GM12878 (cell line): ENCODE measurements at regions not wholly inside any gene's neighbourhood (a gene's known extent, or its start where the extent isn't known, plus 50 kb on each side); places are given as distances from the start of the nearest gene placed in this dataset.

Experiments used
- ATAC-seq: fragments of 200-7000 bp; cut with Tn5 transposase; 3 replicates; pipeline ENCODE4 v1.9.1; 2020; ENCODE audit warnings: mild to moderate bottlenecking, moderate library complexity
- BruUV-seq: library from RNA; stranded (reverse); fragments of 400-500 nt; replicated peaks from 2 replicates; lab custom pipeline; 2021; lab: Mats Ljungman, UMichigan
- CTCF ChIA-PET: fragments of 300-600 bp; sonication (Branson Sonifier 250); formaldehyde crosslinking; extraction: SDS; loops from one replicate; lab custom pipeline; 2021; ENCODE audit warnings: inconsistent platforms; lab: Yijun Ruan, JAX
- POLR2A ChIA-PET: fragments of 350-600 bp; formaldehyde crosslinking; extraction: SDS; loops from one replicate; lab custom pipeline; 2021; ENCODE audit warnings: inconsistent platforms; lab: Charles Lee
- RAD21 ChIA-PET: fragments of 300-600 bp; sonication (Branson Sonifier 250); formaldehyde crosslinking; loops from one replicate; lab custom pipeline; 2023; ENCODE audit warnings: antibody characterized with exemption; ENCODE audit not compliant: unreplicated experiment; lab: Charles Lee
- SMC1A ChIA-PET: fragments of 300-600 bp; sonication (Branson Sonifier 250); formaldehyde crosslinking; loops from one replicate; lab custom pipeline; 2023; ENCODE audit not compliant: unreplicated experiment, uncharacterized antibody; lab: Charles Lee
- DNase-seq: peaks from one replicate; pipeline ENCODE4 v3.0.0-alpha.2; 2011; ENCODE audit warnings: low read depth, low spot score
- FAIRE-seq: peaks from 3 replicates; lab custom pipeline; 2011; peaks lifted over from hg19 to GRCh38; lab: Jason Lieb, UNC
- H2AFZ ChIP-seq: 2 replicates; pipeline ENCODE4 v1.6.0; 2011; ENCODE audit warnings: low read depth, low read length, control low read depth; ENCODE audit not compliant: control insufficient read depth
- H3K27ac ChIP-seq: 2 replicates; pipeline ENCODE4 v1.5.1; 2011; ENCODE audit warnings: control low read depth; ENCODE audit not compliant: control insufficient read depth, insufficient read depth
- H3K27me3 ChIP-seq, 2 experiments: replicated peaks in 1 of 2; 2 replicates each; pipeline versions ENCODE4 v1.6.0 to v1.6.1; 2011; ENCODE audit warnings: low read length in 1 of 2; ENCODE audit not compliant: control insufficient read depth in 2 of 2, insufficient read depth in 2 of 2
- H3K36me3 ChIP-seq, 2 experiments: 2 replicates each; pipeline ENCODE4 v1.5.1; 2011; ENCODE audit warnings: low read length in 1 of 2; ENCODE audit not compliant: control insufficient read depth in 2 of 2, insufficient read depth in 2 of 2
- H3K4me1 ChIP-seq: 2 replicates; pipeline ENCODE4 v1.6.1; 2011; ENCODE audit warnings: mild to moderate bottlenecking, low read length, moderate library complexity, mixed read lengths; ENCODE audit not compliant: control insufficient read depth, insufficient read depth
- H3K4me2 ChIP-seq: 2 replicates; pipeline ENCODE4 v1.6.0; 2011; ENCODE audit warnings: control low read depth; ENCODE audit not compliant: control insufficient read depth, insufficient read depth
- H3K4me3 ChIP-seq: fragments of 200-600 bp; sonication (generic); 2 replicates; pipeline ENCODE4 v1.5.1; 2016
- H3K79me2 ChIP-seq: 2 replicates; pipeline ENCODE4 v1.6.0; 2011; ENCODE audit warnings: low read length; ENCODE audit not compliant: control insufficient read depth, insufficient read depth
- H3K9ac ChIP-seq: 2 replicates; pipeline ENCODE4 v1.8.0; 2011; ENCODE audit warnings: low read length, control low read depth, mixed read lengths; ENCODE audit not compliant: control insufficient read depth, insufficient read depth
- H3K9me3 ChIP-seq: replicated peaks from 3 replicates; pipeline ENCODE4 v1.5.1; 2011; ENCODE audit warnings: mild to moderate bottlenecking, low read length; ENCODE audit not compliant: control insufficient read depth, insufficient read depth
- H4K20me1 ChIP-seq: 2 replicates; pipeline ENCODE4 v1.6.0; 2011; ENCODE audit not compliant: control insufficient read depth, insufficient read depth
- BRCA1 ChIP-seq: IDR thresholded peaks from 2 replicates; pipeline ENCODE4 v1.6.1; 2011; ENCODE audit warnings: low read depth, low read length, improper control_type of control experiment
- EED ChIP-seq: sonication (generic); IDR thresholded peaks from 2 replicates; pipeline ENCODE4 v1.6.1; 2016; ENCODE audit warnings: antibody characterized with exemption, low read depth
- HDAC6 ChIP-seq: fragments of 200-600 bp; sonication (generic); IDR thresholded peaks from one replicate; pipeline ENCODE4 v1.8.0; 2017; ENCODE audit warnings: antibody characterized with exemption; ENCODE audit not compliant: unreplicated experiment
- PML ChIP-seq: IDR thresholded peaks from 2 replicates; pipeline ENCODE4 v1.6.1; 2012; ENCODE audit warnings: low read length, inconsistent platforms
- SIN3A ChIP-seq: IDR thresholded peaks from 2 replicates; pipeline ENCODE4 v1.6.1; 2012; ENCODE audit warnings: low read depth, low read length, improper control_type of control experiment
- SMC3 ChIP-seq: IDR thresholded peaks from 2 replicates; pipeline ENCODE4 v1.6.1; 2011; ENCODE audit warnings: low read length, improper control_type of control experiment, borderline replicate concordance
- SPI1 ChIP-seq: IDR thresholded peaks from 2 replicates; pipeline ENCODE4 v1.6.1; 2011; ENCODE audit warnings: low read depth, mild to moderate bottlenecking, low read length, moderate library complexity, borderline replicate concordance; ENCODE audit not compliant: insufficient read depth
- WGBS: methylation state at CpG from one replicate; pipeline ENCODE4 v1.1.6; 2016; ENCODE audit warnings: low lambda C conversion rate; ENCODE audit not compliant: insufficient replicate concordance, insufficient coverage; ENCODE audit errors: missing lambda C conversion rate; 5-methylcytosine and 5-hydroxymethylcytosine counted together
- in situ Hi-C: fragments of 300-500 bp; cut with MboI; formaldehyde crosslinking; loops from 9 replicates; pipeline ENCODE4 v1.14.3; 2018; ENCODE audit warnings: mixed read lengths
- intact Hi-C: fragments of 100-400 bp; cut with micrococcal nuclease; formaldehyde crosslinking; loops from one replicate; pipeline ENCODE4 v1.14.2; 2022; ENCODE audit not compliant: unreplicated experiment
- TF ChIP-seq, protein P1 (sequence below): IDR thresholded peaks from 2 replicates; pipeline ENCODE4 v1.6.1; 2012; ENCODE audit warnings: improper control_type of control experiment, low read depth, low read length; ENCODE audit not compliant: insufficient replicate concordance
- TF ChIP-seq, protein P2 (sequence below): fragments of 450-650 bp; formaldehyde crosslinking; IDR thresholded peaks from 2 replicates; pipeline ENCODE4 v1.4.0; 2020; ENCODE audit warnings: mild to moderate bottlenecking, moderate library complexity
- TF ChIP-seq, protein P3 (sequence below): IDR thresholded peaks from 2 replicates; pipeline ENCODE4 v1.6.1; 2011; ENCODE audit warnings: borderline replicate concordance, low read depth, mild to moderate bottlenecking, moderate library complexity, mixed read lengths, low read length; ENCODE audit not compliant: insufficient read depth; ENCODE audit errors: extremely low read length
- TF ChIP-seq, protein P4 (sequence below): fragments of 450-650 bp; IDR thresholded peaks from 2 replicates; pipeline ENCODE4 v1.6.1; 2017; ENCODE audit warnings: borderline replicate concordance

DNA sequence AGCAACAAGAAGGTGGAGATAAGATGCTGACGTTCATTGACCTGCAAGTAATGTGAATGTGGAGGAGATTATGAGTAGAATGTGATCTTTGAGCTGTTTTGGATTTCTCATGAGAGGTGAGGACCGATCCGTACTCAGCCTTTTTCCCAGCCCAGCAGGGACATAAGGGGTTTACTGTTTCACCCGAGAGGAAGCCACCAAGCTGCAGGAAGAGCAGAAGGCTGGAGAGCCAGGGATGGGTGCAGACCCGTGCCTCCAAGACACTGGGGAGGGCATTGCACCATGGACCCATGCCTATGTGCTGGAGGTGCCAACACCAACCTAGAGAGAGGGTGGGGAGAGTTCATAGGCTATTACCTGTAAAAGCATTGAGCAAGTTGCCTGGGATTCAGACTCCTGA, 206.0 kb upstream of the DIO3 start (continued):
- TF ChIP-seq, protein P1, sequence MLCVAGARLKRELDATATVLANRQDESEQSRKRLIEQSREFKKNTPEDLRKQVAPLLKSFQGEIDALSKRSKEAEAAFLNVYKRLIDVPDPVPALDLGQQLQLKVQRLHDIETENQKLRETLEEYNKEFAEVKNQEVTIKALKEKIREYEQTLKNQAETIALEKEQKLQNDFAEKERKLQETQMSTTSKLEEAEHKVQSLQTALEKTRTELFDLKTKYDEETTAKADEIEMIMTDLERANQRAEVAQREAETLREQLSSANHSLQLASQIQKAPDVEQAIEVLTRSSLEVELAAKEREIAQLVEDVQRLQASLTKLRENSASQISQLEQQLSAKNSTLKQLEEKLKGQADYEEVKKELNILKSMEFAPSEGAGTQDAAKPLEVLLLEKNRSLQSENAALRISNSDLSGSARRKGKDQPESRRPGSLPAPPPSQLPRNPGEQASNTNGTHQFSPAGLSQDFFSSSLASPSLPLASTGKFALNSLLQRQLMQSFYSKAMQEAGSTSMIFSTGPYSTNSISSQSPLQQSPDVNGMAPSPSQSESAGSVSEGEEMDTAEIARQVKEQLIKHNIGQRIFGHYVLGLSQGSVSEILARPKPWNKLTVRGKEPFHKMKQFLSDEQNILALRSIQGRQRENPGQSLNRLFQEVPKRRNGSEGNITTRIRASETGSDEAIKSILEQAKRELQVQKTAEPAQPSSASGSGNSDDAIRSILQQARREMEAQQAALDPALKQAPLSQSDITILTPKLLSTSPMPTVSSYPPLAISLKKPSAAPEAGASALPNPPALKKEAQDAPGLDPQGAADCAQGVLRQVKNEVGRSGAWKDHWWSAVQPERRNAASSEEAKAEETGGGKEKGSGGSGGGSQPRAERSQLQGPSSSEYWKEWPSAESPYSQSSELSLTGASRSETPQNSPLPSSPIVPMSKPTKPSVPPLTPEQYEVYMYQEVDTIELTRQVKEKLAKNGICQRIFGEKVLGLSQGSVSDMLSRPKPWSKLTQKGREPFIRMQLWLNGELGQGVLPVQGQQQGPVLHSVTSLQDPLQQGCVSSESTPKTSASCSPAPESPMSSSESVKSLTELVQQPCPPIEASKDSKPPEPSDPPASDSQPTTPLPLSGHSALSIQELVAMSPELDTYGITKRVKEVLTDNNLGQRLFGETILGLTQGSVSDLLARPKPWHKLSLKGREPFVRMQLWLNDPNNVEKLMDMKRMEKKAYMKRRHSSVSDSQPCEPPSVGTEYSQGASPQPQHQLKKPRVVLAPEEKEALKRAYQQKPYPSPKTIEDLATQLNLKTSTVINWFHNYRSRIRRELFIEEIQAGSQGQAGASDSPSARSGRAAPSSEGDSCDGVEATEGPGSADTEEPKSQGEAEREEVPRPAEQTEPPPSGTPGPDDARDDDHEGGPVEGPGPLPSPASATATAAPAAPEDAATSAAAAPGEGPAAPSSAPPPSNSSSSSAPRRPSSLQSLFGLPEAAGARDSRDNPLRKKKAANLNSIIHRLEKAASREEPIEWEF, result no peak

DNA sequence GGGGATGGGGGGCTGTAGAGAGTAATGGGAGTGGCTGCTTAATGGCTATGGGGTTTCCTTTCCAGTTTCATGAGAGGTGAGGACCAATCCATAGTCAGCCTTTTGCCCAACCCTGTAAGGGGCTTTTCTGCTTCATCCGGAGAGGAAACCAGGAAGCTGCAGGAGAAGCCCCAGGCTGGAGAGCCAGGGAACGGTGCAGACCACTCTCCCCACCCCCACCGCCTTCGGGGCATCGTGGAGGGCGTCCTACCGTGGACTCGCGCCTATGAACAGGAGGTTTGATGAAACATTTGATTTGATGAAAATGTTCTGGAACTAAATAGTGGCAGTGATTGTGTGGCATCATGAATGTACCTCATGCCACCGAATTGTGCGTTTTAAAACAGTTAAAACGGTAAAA, 204.3 kb upstream of the DIO3 start:
- Histone ChIP-seq H3K27me3 (peaks cover 0 to 1% of the 10 kb centered on the region in 2 experiments; a peak in 2 of 4 replicates), H3K79me2 (no peaks in the 10 kb centered on the region), H3K4me2 (no peak overlapping the region), H3K27ac (no peak overlapping the region), H3K9ac (no peak overlapping the region), H4K20me1 (no peaks in the 10 kb centered on the region), H3K4me1 (no peaks in the 10 kb centered on the region), H2AFZ (no peak overlapping the region), H3K36me3 (no peaks in the 10 kb centered on the region), H3K9me3 (no peaks in the 10 kb centered on the region; the same call in 2 of the 3 replicates), H3K4me3 (no peak overlapping the region)
- BruUV-seq, result no TSS peak
- in situ Hi-C loops (no loop called here), intact Hi-C loops (no loop called here)
- POLR2A ChIA-PET, result no interaction called here
- RAD21 ChIA-PET, result no interaction called here
- DNase-seq (no peak), FAIRE-seq (no peak), ATAC-seq (no peak)
- 46% methylated on average over 12 of the region's 12 CpGs for WGBS
- CTCF ChIA-PET, result no interaction called here
- SMC1A ChIA-PET, result no interaction called here
- TF ChIP-seq BRCA1, result no peak
- TF ChIP-seq SPI1, result no peak
- no peak for TF ChIP-seq SMC3
- no peak for TF ChIP-seq PML
- TF ChIP-seq, protein P2, sequence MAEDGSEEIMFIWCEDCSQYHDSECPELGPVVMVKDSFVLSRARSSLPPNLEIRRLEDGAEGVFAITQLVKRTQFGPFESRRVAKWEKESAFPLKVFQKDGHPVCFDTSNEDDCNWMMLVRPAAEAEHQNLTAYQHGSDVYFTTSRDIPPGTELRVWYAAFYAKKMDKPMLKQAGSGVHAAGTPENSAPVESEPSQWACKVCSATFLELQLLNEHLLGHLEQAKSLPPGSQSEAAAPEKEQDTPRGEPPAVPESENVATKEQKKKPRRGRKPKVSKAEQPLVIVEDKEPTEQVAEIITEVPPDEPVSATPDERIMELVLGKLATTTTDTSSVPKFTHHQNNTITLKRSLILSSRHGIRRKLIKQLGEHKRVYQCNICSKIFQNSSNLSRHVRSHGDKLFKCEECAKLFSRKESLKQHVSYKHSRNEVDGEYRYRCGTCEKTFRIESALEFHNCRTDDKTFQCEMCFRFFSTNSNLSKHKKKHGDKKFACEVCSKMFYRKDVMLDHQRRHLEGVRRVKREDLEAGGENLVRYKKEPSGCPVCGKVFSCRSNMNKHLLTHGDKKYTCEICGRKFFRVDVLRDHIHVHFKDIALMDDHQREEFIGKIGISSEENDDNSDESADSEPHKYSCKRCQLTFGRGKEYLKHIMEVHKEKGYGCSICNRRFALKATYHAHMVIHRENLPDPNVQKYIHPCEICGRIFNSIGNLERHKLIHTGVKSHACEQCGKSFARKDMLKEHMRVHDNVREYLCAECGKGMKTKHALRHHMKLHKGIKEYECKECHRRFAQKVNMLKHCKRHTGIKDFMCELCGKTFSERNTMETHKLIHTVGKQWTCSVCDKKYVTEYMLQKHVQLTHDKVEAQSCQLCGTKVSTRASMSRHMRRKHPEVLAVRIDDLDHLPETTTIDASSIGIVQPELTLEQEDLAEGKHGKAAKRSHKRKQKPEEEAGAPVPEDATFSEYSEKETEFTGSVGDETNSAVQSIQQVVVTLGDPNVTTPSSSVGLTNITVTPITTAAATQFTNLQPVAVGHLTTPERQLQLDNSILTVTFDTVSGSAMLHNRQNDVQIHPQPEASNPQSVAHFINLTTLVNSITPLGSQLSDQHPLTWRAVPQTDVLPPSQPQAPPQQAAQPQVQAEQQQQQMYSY (CRISPR knock-in tag), result no peak
- TF ChIP-seq SIN3A, result no peak
- TF ChIP-seq, protein P3, sequence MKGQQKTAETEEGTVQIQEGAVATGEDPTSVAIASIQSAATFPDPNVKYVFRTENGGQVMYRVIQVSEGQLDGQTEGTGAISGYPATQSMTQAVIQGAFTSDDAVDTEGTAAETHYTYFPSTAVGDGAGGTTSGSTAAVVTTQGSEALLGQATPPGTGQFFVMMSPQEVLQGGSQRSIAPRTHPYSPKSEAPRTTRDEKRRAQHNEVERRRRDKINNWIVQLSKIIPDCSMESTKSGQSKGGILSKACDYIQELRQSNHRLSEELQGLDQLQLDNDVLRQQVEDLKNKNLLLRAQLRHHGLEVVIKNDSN, result no peak
- TF ChIP-seq EED, result no peak
- TF ChIP-seq HDAC6, result no peak
- TF ChIP-seq, protein P4, sequence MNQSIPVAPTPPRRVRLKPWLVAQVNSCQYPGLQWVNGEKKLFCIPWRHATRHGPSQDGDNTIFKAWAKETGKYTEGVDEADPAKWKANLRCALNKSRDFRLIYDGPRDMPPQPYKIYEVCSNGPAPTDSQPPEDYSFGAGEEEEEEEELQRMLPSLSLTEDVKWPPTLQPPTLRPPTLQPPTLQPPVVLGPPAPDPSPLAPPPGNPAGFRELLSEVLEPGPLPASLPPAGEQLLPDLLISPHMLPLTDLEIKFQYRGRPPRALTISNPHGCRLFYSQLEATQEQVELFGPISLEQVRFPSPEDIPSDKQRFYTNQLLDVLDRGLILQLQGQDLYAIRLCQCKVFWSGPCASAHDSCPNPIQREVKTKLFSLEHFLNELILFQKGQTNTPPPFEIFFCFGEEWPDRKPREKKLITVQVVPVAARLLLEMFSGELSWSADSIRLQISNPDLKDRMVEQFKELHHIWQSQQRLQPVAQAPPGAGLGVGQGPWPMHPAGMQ, result no peak
